Smooth muscle cell (in vitro differentiated cells): ENCODE measurements at regions not wholly inside any gene's neighbourhood (a gene's known extent, or its start where the extent isn't known, plus 50 kb on each side); places are given as distances from the start of the nearest gene placed in this dataset.
"Not testable (repeated sequence)": the region's sequence is repeated elsewhere in the genome, so short reads cannot be mapped to it uniquely, and the experiment has no call there.

Experiments used
- DNase-seq: peaks from one replicate; lab custom pipeline; 2025; ENCODE audit not compliant: unreplicated experiment; lab: John Stamatoyannopoulos, UW
- H2AFZ ChIP-seq: fragments of 200-600 bp; sonication (generic); 2 replicates; pipeline ENCODE4 v1.6.0; 2016; ENCODE audit warnings: antibody characterized with exemption, low read depth, mild to moderate bottlenecking
- H3F3A ChIP-seq: fragments of 200-600 bp; sonication (generic); 2 replicates; pipeline ENCODE4 v1.6.0; 2017; ENCODE audit warnings: antibody characterized with exemption, low read depth
- H3K27ac ChIP-seq: fragments of 200-600 bp; sonication (generic); 2 replicates; pipeline ENCODE4 v1.5.1; 2016; ENCODE audit warnings: low read depth, mild to moderate bottlenecking
- H3K27me3 ChIP-seq: fragments of 200-600 bp; sonication (generic); 2 replicates; pipeline ENCODE4 v1.6.1; 2016; ENCODE audit warnings: low read depth, mild to moderate bottlenecking
- H3K36me3 ChIP-seq: fragments of 200-600 bp; sonication (generic); 2 replicates; pipeline ENCODE4 v1.5.1; 2016; ENCODE audit warnings: low read depth
- H3K4me1 ChIP-seq: fragments of 200-600 bp; sonication (generic); 2 replicates; pipeline ENCODE4 v1.5.1; 2016; ENCODE audit warnings: low read depth
- H3K4me2 ChIP-seq: fragments of 200-600 bp; sonication (generic); 2 replicates; pipeline ENCODE4 v1.6.0; 2016; ENCODE audit warnings: mild to moderate bottlenecking
- H3K4me3 ChIP-seq: fragments of 200-600 bp; sonication (generic); 2 replicates; pipeline ENCODE4 v1.5.1; 2016; ENCODE audit warnings: mild to moderate bottlenecking
- H3K79me2 ChIP-seq: fragments of 200-600 bp; sonication (generic); 2 replicates; pipeline ENCODE4 v1.6.0; 2016; ENCODE audit warnings: low read depth, mild to moderate bottlenecking
- H3K9ac ChIP-seq: fragments of 200-600 bp; sonication (generic); 2 replicates; pipeline ENCODE4 v1.6.0; 2016; ENCODE audit warnings: low read depth
- H3K9me3 ChIP-seq: fragments of 200-600 bp; sonication (generic); replicated peaks from 2 replicates; pipeline ENCODE4 v1.5.1; 2016; ENCODE audit warnings: low read depth
- H4K20me1 ChIP-seq: fragments of 200-600 bp; sonication (generic); 2 replicates; pipeline ENCODE4 v1.6.0; 2016; ENCODE audit warnings: low read depth
- WGBS: methylation state at CpG from one replicate; pipeline ENCODE4 v1.1.7; 2016; ENCODE audit warnings: low lambda C conversion rate; 5-methylcytosine and 5-hydroxymethylcytosine counted together
- TF ChIP-seq, protein P1 (sequence below): fragments of 200-600 bp; sonication (generic); IDR thresholded peaks from 2 replicates; pipeline ENCODE4 v1.5.1; 2017; ENCODE audit warnings: borderline replicate concordance, mild to moderate bottlenecking, antibody characterized with exemption; ENCODE audit not compliant: insufficient read depth, poor library complexity, severe bottlenecking

DNA sequence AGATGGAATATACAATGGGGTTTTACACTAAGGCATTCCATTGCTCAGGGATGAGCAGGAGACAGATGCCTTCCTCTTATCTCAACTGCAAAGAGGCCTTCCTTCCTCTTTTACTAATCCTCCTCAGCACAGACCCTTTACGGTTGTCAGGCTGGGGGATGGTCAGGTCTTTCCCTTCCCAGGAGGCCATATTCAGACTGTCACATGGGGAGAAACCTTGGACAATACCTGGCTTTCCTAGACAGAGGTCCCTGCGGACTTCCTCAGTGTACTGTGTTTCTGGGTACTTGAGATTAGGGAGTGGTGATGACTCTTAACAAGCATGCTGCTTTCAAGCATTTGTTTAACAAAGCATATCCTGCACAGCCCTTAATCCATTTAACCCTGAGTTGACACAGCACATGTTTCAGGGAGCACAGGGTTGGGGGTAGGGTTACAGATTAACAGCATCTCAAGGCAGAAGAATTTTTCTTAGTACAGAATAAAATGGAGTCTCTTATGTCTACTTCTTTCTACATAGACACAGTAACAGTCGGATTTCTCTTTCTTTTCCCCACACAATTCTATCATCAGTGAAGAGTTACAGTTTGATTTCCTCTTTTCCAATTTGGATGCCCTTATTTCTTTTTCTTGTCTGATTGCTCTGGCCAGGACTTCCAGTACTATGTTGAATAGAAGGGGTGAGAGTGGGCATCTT lies 737.1 kb downstream of the TRHDE start:
- not testable (repeated sequence) for H4K20me1 ChIP-seq, H3K4me3 ChIP-seq, H2AFZ ChIP-seq, H3K36me3 ChIP-seq, H3K27me3 ChIP-seq, H3K79me2 ChIP-seq, H3F3A ChIP-seq, H3K4me2 ChIP-seq, H3K9ac ChIP-seq, DNase-seq, H3K4me1 ChIP-seq, H3K27ac ChIP-seq, H3K9me3 ChIP-seq
- 59% methylated on average over 3 of the region's 3 CpGs for WGBS

DNA sequence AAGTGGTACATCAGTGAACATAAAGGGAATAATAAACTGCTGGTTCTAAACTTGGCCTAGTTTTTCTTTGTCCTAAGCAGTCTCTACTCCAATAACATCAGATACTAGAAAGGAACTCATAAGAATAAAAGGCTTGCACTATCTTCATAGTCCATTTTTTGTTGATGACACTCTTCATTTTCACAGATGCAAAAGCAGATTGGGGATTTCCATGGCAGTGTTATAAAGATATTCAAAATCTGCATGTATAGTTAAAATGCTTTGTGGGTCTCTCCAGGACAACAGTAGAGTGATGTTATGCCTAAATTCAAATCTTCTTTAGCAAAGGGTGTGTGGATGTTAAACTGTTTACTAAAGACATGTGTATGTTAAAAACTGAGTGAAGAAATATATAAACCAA lies 745.8 kb downstream of the TRHDE start:
- H3K4me2 ChIP-seq, result no peak overlapping the region
- no peaks in the 10 kb centered on the region for H3K36me3 ChIP-seq
- no peak overlapping the region for H3K27ac ChIP-seq
- no peaks in the 10 kb centered on the region for H3K9me3 ChIP-seq
- H3K4me1 ChIP-seq, result no peaks in the 10 kb centered on the region
- H2AFZ ChIP-seq, result peak overlapping the region; percentile 33
- TF ChIP-seq, protein P1, sequence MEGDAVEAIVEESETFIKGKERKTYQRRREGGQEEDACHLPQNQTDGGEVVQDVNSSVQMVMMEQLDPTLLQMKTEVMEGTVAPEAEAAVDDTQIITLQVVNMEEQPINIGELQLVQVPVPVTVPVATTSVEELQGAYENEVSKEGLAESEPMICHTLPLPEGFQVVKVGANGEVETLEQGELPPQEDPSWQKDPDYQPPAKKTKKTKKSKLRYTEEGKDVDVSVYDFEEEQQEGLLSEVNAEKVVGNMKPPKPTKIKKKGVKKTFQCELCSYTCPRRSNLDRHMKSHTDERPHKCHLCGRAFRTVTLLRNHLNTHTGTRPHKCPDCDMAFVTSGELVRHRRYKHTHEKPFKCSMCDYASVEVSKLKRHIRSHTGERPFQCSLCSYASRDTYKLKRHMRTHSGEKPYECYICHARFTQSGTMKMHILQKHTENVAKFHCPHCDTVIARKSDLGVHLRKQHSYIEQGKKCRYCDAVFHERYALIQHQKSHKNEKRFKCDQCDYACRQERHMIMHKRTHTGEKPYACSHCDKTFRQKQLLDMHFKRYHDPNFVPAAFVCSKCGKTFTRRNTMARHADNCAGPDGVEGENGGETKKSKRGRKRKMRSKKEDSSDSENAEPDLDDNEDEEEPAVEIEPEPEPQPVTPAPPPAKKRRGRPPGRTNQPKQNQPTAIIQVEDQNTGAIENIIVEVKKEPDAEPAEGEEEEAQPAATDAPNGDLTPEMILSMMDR, result no peak
- H4K20me1 ChIP-seq, result no peaks in the 10 kb centered on the region
- H3K79me2 ChIP-seq, result no peaks in the 10 kb centered on the region
- no peaks in the 10 kb centered on the region for H3K27me3 ChIP-seq
- H3K4me3 ChIP-seq, result no peak overlapping the region
- no peak for DNase-seq
- H3K9ac ChIP-seq, result no peak overlapping the region
- H3F3A ChIP-seq, result no peaks in the 10 kb centered on the region

DNA sequence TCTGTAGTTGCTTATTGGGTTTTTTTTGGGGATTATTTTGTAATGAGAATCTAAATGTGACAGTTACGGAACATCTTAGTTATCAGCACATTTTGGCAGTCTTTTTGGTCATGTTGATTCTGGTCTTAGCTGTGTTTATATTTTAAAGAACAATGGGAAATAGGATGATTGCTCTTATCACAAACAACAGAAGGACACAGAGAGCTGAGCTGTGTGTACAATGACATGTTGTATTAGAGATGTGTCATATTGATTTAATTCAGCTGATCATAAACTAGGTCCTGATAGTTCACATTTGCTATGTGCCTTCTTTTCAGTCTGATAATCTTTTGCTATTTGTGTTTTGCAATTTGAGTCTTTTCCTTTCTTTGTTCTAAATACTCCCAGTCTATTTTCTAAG lies 781.7 kb downstream of the TRHDE start:
- 53% methylated on average over 1 of the region's 1 CpG for WGBS
- H3K4me2 ChIP-seq, result no peak overlapping the region
- TF ChIP-seq, protein P1, result no peak

DNA sequence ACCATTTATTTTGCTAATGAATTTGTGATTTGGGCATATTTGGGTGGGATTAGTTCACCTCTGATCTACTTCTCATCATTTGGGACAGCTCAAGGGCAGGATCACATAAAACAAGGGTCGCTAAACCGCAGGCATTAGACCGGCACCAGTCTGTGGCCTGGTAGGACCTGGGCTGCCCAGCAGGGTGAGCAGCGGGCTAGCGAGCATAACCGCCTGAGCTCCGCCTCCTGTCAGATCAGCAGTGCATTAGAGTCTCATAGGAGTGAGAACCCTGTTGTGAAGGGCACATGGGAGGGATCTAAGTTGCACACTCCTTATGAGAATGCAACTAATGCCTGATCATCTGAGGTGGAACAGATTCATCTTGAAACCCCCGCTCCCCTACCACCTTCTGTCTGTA lies 785.3 kb downstream of the TRHDE start:
- no peaks in the 10 kb centered on the region for H4K20me1 ChIP-seq

More for the DNA sequence above, 781.7 kb downstream of the TRHDE start:
- Histone ChIP-seq H3K4me3 (no peak overlapping the region), H4K20me1 (no peaks in the 10 kb centered on the region), H3F3A (no peaks in the 10 kb centered on the region), H3K9me3 (no peaks in the 10 kb centered on the region), H3K27ac (no peak overlapping the region), H2AFZ (no peak overlapping the region), H3K36me3 (no peaks in the 10 kb centered on the region), H3K27me3 (no peaks in the 10 kb centered on the region), H3K9ac (no peak overlapping the region), H3K4me1 (no peaks in the 10 kb centered on the region), H3K79me2 (no peaks in the 10 kb centered on the region)
- no peak for DNase-seq

More for the DNA sequence above, 785.3 kb downstream of the TRHDE start:
- WGBS, result 94% methylated on average over 8 of the region's 8 CpGs
- no peak for DNase-seq
- TF ChIP-seq, protein P1, result no peak
- Histone ChIP-seq H2AFZ (no peak overlapping the region), H3K79me2 (no peaks in the 10 kb centered on the region), H3K9ac (no peak overlapping the region), H3K36me3 (no peaks in the 10 kb centered on the region), H3K27me3 (no peaks in the 10 kb centered on the region), H3K4me3 (no peak overlapping the region), H3K4me1 (no peaks in the 10 kb centered on the region), H3K27ac (no peak overlapping the region), H3K4me2 (no peak overlapping the region), H3F3A (no peaks in the 10 kb centered on the region), H3K9me3 (no peaks in the 10 kb centered on the region)
